Prostate gland (tissue), 2 donors: ENCODE measurements at regions not wholly inside any gene's neighbourhood (a gene's known extent, or its start where the extent isn't known, plus 50 kb on each side); places are given as distances from the start of the nearest gene placed in this dataset.

Source experiments
- CTCF ChIP-seq, 4 experiments: fragments of 200-600 bp in 2 of 4; fragments of 450-650 bp in 2 of 4; sonication (generic) in 2 of 4; IDR thresholded peaks; 1 replicate in 3 of 4; 2 replicates in 1 of 4; pipeline ENCODE4 v1.5.1; 2016 to 2019; ENCODE audit warnings: antibody characterized with exemption in 4 of 4, mild to moderate bottlenecking in 2 of 4, moderate library complexity in 2 of 4
- POLR2A ChIP-seq: fragments of 450-650 bp; IDR thresholded peaks from one replicate; pipeline ENCODE4 v1.6.1; 2016; ENCODE audit warnings: antibody characterized with exemption, mild to moderate bottlenecking

DNA sequence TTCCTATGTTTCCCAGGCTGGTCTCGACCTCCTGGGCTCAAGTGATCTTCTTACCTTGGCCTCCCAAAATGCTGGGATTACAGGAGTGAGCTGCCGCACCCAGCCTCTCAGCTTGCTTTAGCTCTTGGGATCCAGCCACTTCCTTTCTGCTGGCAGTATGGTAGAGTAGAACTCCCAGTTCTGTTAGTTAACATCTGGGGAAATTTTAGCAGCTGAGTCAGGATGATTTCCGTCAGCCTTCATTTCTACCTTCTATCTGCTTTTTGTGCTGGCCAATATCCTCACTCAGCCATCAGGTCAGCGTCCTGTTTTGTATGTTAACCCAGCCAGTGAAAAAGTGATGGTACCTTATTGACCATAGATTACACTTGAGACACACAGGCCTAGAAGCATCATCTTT, 59.3 kb upstream of the GPC4 start:
- TF ChIP-seq CTCF (IDR thresholded peaks at IDR 0.05), result no peak
- no peak for TF ChIP-seq POLR2A
